Lung (tissue), 11 donors: ENCODE measurements at regions not wholly inside any gene's neighbourhood (a gene's known extent, or its start where the extent isn't known, plus 50 kb on each side); places are given as distances from the start of the nearest gene placed in this dataset.

Source experiments
- ATAC-seq: fragments of 200-7000 bp; cut with Tn5 transposase; one replicate; pipeline ENCODE4 v1.9.1; 2020; ENCODE audit warnings: moderate number of reproducible peaks; ENCODE audit not compliant: insufficient read depth, low FRiP score
- DNase-seq, 3 donors: peaks; one replicate each; pipeline ENCODE4 v3.0.0-alpha.2; 2013 to 2017
- H3K27ac ChIP-seq, 2 donors: one replicate each; pipeline ENCODE4 v1.5.1; 2013; ENCODE audit warnings: mild to moderate bottlenecking in 2 of 2, moderate library complexity in 2 of 2, control low read depth in 1 of 2, inconsistent platforms in 1 of 2, low read depth in 1 of 2, low read length in 1 of 2
- H3K27me3 ChIP-seq, 3 donors: one replicate each; pipeline ENCODE4 v1.5.1; 2013; ENCODE audit warnings: low read length in 2 of 3; ENCODE audit not compliant: control insufficient read depth in 3 of 3, insufficient read depth in 3 of 3
- H3K36me3 ChIP-seq, 4 donors: one replicate each; pipeline ENCODE4 v1.5.1; 2013; ENCODE audit warnings: low read length in 4 of 4, mild to moderate bottlenecking in 1 of 4, moderate library complexity in 1 of 4; ENCODE audit not compliant: control insufficient read depth in 4 of 4, insufficient read depth in 4 of 4
- H3K4me1 ChIP-seq, 5 donors: one replicate each; pipeline ENCODE4 v1.5.1; 2013; ENCODE audit warnings: low read length in 5 of 5, mild to moderate bottlenecking in 2 of 5, moderate library complexity in 1 of 5; ENCODE audit not compliant: control insufficient read depth in 5 of 5, insufficient read depth in 5 of 5
- H3K4me3 ChIP-seq: one replicate; pipeline ENCODE4 v1.5.1; 2013; ENCODE audit warnings: mild to moderate bottlenecking, control low read depth, moderate library complexity
- H3K9ac ChIP-seq, 2 donors: one replicate each; pipeline ENCODE4 v1.5.1; 2013; ENCODE audit warnings: low read length in 2 of 2, control low read depth in 1 of 2; ENCODE audit not compliant: insufficient read depth in 1 of 2
- H3K9me3 ChIP-seq, 4 donors: one replicate each; pipeline ENCODE4 v1.5.1; 2013; ENCODE audit warnings: low read length in 3 of 4, mild to moderate bottlenecking in 1 of 4, moderate library complexity in 1 of 4; ENCODE audit not compliant: control insufficient read depth in 4 of 4, insufficient read depth in 3 of 4
- CTCF ChIP-seq: IDR thresholded peaks from 2 replicates; pipeline ENCODE4 v1.5.1; 2012; ENCODE audit warnings: mild to moderate bottlenecking; ENCODE audit errors: control extremely low read depth, extremely low read depth
- WGBS, 2 donors: extraction: QIAGEN DNeasy Blood & Tissue Kit; methylation state at CpG; one replicate each; pipeline ENCODE4 v1.1.7; 2013; 5-methylcytosine and 5-hydroxymethylcytosine counted together
- donor health status: control.
- donor health status: control.
- donor health status: Bipolar disorder and iron deficiency.
- donor health status: healthy.
- donor health status: DM: yes; HTN: yes; CAD: no.

DNA sequence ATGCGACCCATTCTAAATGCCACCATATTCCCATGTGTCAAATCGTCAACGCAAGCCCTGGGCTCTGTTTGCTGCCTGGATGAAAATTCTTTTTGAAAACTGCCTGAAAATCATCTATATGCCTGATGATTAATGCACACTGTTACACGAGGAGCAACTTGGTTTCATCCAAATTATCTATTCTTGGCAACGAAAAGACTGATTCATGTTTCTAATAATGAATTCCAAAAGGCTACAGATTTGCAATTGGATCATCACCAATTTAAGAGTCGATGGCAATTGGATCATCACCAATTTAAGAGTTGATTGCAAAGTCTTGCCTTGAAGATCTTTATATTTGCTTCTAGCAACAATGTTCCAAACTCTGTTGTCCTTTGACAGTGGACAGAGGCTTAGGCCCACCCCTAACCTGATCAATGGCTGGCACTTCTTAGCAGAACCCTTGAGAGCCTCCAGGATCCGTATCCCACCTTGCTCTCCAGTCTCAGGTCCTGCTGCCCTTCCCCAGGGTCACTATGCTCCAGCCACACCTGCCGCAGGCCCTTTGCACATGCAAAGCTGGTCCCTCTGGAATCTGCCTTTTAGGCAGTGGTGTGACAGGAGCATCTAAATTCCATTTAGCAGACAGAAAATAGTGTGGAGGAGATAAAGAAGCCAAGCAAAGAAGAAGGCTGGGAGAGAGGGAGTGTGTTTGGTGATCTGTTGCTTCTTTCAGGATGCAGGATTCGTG is 460.9 kb upstream of the SULF2 start:
- no peak overlapping the region for H3K27ac ChIP-seq
- H3K4me3 ChIP-seq: no peak overlapping the region
- peaks cover 0 to 3% (median 0%) of the 10 kb centered on the region in 5 donors for H3K4me1 ChIP-seq
- DNase-seq (no peak), ATAC-seq (no peak)
- WGBS, 2 donors: 73 to 85% methylated on average over 9 of the region's 9 CpGs
- no peak overlapping the region for H3K9ac ChIP-seq
- no peaks in the 10 kb centered on the region for H3K36me3 ChIP-seq
- no peaks in the 10 kb centered on the region for H3K27me3 ChIP-seq
- H3K9me3 ChIP-seq: no peaks in the 10 kb centered on the region
- no peak for TF ChIP-seq CTCF

DNA sequence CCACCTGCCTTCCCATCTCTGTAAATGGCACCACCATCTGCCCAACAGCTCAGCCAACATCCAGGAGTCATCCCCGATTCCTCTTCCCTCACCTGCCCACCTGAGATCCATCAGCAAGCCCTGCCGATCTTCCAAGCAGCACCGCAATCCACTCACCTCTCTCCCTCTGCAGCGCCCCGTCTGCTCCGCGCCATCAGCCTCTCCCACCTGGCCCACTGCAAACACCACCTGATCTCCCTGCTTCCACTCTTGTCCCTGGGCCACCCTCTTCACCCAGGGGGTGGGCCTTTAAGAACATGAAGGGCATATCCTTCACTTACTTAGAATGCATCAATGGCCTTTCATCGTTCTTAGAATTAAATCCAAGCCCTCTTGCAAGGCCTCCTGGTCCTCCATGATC is 457.3 kb upstream of the SULF2 start:
- H3K4me1 ChIP-seq: peaks cover 0 to 3% (median 0%) of the 10 kb centered on the region in 5 donors
- H3K9ac ChIP-seq: no peak overlapping the region
- ATAC-seq (no peak), DNase-seq (no peak)
- TF ChIP-seq CTCF: no peak
- H3K27me3 ChIP-seq: no peaks in the 10 kb centered on the region
- H3K27ac ChIP-seq: no peak overlapping the region
- no peak overlapping the region for H3K4me3 ChIP-seq
- no peaks in the 10 kb centered on the region for H3K36me3 ChIP-seq
- no peaks in the 10 kb centered on the region for H3K9me3 ChIP-seq
- WGBS, 2 donors: 90 to 96% methylated on average over 8 of the region's 8 CpGs

DNA sequence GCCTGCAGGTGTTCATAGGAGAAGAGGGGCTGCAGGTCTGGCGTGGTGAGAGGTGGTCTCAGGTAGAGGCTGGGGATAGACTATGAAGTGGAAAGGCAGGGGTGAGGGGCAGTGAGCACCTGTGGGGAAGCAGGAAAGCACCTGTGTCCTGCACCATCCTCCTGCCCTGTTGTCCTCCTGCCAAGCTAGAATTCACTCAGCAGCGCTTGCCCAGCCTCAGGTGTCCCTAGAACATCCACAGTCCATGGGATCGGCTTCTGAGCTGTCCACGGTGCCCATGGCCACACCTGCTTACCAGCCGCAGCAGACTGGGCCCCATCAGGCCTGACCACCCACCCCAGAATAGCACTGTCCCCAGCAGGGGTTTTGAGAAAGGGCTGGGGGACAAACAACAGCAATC is 456.2 kb upstream of the SULF2 start:
- no peak overlapping the region for H3K4me3 ChIP-seq
- no peaks in the 10 kb centered on the region for H3K4me1 ChIP-seq
- H3K9ac ChIP-seq: no peak overlapping the region
- TF ChIP-seq CTCF: no peak
- ATAC-seq (no peak), DNase-seq (no peak)
- H3K9me3 ChIP-seq: no peaks in the 10 kb centered on the region
- H3K36me3 ChIP-seq: no peaks in the 10 kb centered on the region
- no peaks in the 10 kb centered on the region for H3K27me3 ChIP-seq
- H3K27ac ChIP-seq: no peak overlapping the region
- WGBS, 2 donors: 78 to 97% methylated on average over 5 of the region's 5 CpGs

DNA sequence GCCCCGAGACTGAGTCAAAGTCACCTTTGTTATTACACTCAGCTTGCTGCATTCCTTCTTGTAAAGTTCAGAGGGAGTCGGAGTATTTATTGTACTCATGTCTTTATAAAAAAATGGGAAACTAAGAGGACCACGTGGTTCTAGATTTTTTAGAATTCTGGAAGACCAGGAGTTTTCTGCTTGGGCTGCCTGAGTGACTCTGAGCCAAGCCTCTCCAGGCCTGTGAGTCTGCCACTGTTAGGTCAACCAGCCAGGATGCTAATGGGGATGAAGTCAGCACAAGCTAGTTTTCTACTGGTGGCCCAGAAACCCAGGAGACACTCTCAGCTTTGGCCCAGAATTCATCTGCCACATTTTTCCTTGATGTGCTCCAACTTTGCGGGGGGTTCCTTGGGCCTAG is 453.5 kb upstream of the SULF2 start:
- TF ChIP-seq CTCF: no peak
- H3K4me3 ChIP-seq: no peak overlapping the region
- no peak overlapping the region for H3K9ac ChIP-seq
- H3K36me3 ChIP-seq: no peaks in the 10 kb centered on the region
- no peaks in the 10 kb centered on the region for H3K9me3 ChIP-seq
- peaks cover 0 to 3% (median 0%) of the 10 kb centered on the region in 3 donors for H3K27me3 ChIP-seq
- ATAC-seq (no peak), DNase-seq (no peak)
- WGBS, 2 donors: 60 to 67% methylated on average over 4 of the region's 4 CpGs
- H3K27ac ChIP-seq: no peak overlapping the region
- H3K4me1 ChIP-seq: no peaks in the 10 kb centered on the region
